ENCODE measurements at regions not wholly inside any gene's neighbourhood (a gene's known extent, or its start where the extent isn't known, plus 50 kb on each side); places are given as distances from the start of the nearest gene placed in this dataset.
"Not testable (repeated sequence)": the region's sequence is repeated elsewhere in the genome, so short reads cannot be mapped to it uniquely, and the experiment has no call there.

DNA sequence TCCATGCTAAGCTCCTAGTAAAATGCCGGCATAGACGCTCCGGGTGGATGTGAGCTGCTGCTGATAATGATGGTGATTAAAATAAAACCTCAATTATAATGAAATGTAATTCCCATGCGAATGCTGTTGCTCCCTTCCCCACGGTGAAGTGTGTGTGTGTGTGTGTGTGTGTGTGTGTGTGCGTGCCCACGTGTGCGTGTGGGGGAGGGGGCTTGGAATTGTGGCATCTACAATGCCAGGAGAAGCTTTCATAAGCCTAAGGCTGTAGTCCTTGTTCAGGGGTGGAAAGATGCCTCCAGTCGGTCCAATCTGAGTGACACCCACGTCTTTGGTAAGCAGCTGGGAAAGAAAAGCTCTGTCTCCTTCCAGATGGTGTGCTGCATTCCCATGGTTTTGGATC, 137.9 kb downstream of the CDH26 start:
- DNase-seq (ENCODE audit: low spot score), result no peak

DNA sequence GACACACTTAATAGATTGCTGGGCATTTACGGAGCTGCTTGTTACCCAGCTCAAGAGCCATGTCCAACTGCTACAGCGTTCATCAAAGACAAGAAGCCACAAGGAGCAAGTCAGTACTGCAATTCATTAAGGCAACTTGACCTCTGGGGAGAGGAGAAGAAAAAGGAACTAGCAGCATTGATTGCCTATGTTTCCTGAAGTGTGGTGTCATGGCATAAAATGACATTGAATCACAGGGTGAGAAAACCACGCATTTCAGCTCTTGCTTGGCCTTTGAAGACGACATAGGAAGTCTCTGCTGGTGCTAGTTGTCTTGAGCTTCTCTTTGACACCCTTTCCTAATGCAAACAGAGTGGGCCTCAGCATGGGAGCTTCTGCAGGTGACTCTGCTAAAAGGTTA, 139.1 kb downstream of the CDH26 start:
- no peak for DNase-seq (ENCODE audit: low spot score)

DNA sequence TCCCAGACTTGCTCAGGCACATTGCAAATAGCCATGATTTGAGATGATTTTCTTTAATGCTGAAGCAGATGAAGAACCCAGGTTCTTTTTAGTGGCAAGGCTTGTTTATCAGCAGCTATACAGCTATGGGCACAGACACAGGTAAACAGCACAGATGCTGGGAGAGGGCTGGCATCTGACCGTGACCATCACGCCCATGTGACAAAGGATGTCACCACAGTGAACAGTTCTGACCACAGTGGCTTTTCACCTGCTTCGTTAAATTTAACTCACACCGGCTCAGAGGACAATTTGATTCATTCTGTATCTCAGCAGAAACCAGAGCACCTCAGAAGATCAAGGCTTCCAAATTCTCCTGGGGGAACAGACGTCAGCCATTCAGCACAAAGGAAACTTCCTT, 142.6 kb downstream of the CDH26 start:
- DNase-seq (ENCODE audit: low spot score), result no peak

DNA sequence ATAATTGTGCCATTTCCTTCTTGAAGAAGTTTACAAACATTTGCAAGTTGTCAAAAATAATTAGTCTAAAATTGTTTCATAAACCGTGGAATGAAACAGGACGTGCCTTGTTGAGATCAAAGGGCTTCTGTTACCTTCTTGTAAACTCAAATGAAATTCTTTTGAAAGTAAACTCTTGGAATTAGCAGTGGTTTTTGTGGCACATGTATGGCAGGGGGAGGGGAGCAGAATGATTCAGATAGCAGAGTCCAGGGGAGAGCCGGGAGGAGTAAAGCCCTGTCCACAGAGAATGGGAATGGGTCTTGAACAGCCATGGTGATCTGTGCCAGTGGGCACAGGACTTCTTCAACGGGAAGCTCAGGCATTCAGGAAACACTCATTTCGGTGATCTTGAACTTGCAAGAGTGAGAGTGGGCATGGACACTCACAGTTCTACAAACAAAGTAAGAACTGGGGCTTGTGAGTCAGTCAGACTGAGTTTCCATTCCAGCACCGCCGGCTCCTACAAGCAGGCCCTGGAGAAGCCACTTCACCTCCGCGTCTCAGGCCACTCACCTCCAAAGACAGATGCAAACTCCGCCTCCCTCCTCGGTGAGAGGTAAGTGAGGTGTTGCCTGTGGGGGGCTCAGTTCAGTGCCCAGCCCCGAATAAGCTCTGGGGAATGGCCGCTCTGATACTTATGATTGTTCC, 143.1 kb downstream of the CDH26 start:
- DNase-seq (ENCODE audit: low spot score), result no peak

DNA sequence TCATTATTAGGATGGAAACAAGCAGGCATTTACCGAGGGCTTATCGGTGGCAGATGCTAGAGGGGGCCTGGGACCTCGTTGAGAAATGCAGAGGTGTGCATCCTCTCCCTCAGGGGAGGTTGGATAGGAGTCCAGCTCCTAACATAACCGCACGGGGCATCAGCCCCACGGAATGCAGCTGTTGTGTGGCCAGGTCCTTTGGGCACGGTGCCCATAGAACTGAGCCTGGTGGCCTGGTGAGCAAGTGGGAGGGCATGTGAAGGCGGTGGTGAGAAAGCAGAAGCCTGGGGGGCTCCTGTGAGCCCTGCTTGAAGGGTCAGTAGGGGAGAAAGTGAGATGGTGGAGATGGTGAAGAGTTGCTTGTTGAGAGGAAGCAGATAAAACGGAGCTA, 143.7 kb downstream of the CDH26 start:
- no peak for DNase-seq (ENCODE audit: low spot score)

DNA sequence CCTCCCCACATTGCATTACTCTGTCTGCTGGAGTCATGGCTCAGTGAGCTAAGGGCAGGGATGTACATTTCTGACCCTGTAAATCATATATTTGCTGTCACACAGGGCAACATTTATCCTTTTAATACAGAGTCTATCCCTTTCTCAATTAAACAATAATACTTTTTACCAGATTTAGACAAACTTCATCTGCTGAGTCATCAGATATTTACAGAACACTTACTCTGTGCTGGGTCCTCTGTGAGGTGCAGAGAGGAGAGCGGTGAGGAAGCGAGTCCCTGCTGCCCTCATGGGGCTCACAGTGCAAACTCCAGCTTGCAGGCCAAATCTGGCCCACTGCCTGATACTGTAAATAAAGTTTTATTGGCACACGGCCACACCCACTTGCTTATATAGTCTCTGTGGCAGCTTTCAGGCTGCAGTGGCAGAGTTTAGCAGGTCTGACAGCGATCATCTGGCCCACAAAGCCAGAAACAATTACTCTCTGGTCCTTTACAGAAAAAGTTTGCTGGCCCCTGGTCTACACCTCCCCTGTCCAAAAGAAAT, 144.5 kb downstream of the CDH26 start:
- DNase-seq (ENCODE audit: low spot score), result no peak

DNA sequence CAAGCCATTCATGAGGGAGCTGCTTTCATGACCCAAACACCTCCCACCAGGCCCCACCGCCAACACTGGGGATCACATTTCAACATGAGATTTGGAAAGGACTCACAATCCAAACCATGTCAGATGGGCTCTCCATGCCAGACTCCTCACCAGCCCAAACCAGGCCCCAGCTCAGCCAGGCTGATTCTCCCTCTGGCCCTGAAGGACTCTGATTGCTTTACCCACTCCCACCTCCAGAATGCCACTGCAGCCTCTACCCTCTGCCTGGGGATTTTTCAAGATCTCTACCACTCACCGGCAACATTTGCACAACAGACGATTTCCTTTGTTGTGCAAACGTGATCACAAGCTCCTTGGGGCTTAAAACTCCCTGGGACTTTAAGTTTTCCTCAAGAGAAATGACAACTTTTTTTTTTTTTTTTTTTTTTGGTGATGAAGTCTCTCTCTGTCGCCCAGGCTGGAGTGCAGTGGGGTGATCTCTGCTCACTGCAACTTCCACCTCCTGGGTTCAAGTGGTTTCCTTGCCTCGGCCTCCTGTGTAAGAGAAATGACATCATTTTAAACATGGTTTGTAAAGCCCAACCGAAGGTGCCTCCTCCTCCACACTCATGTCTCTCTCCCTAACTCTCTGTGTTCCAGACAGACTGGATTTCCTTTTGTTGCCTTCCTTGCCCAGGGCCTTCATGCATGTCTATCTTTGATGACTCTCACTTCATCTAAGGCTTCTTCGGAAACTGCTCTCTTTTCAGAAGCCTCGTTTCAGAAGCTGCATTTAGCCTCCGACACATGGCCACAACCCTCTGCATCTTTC, 147.0 kb downstream of the CDH26 start:
- DNase-seq (ENCODE audit: low spot score), result no peak

DNA sequence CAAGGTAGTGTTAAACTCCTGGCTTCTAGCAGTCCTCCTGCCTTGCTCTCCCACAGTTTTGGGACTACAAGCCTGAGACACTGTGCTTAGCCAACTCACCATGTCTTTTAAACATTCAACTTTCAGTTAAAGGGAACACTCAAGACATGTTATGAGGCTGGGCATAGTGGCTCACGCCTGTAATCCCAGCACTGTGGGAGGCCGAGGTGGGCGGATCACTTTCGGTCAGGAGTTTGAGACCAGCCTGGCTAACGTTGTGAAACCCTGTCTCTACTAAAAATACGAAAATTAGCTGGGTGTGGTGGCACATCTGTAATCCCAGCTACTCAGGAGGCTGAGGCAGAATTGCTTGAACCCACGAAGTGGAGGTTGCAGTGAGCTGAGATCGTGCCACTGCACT, 148.0 kb downstream of the CDH26 start:
- not testable (repeated sequence) for DNase-seq (ENCODE audit: low spot score)

DNA sequence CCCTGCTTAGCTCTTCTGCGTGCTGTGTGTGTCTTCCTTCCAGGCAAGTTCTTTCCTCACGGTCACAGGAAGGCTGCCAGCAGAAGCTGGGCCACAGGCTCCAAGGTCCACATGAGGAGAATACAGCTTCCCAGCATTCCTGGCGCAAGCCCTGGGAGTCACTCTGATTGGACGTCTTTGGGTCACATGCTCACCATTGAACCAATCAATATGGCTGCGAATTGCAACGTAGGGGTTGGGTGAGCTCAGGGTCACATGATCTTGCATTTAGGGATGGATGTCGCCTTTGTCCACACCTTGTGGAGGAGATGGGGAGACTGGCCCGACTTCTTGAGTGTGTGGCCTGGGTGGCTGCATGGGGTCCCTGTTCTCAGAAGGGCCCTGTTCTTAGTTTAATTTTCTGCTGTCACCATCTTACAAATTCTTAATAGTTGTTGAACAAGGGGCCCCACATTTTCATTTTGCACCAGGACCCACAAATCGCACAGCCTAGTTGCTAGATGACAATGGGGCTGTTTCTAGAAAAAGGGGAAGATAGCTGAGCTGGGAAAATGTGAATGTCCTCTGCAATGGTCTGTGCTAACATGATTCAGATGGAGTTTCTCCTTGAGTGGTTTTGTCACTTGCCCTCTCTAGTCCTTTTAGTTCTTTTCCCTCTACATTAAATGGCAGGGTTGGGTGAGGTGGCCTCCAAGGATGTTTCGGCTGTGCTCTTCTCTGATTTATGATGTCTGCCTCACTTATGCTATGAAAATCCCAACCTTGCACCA, 149.6 kb downstream of the CDH26 start:
- DNase-seq (ENCODE audit: low spot score), result no peak

DNA sequence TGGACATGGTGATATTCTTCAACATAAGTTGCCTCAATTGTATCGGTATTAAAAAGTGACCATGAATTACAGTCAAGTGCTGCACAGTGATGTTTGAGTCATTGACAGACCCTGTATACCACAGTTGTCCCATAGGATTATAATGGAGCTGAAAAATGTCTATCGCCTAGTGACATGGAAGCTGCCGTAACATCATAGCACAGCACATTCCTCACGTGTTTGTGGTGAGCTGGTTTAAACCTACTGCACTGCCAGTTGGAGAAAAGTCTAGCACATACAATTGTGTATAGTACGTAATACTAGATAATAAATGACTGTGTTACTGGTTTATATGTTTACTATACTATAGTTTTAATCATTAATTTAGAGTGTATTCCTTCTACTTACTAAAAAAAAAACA, 150.2 kb downstream of the CDH26 start:
- no peak for DNase-seq (ENCODE audit: low spot score)

DNA sequence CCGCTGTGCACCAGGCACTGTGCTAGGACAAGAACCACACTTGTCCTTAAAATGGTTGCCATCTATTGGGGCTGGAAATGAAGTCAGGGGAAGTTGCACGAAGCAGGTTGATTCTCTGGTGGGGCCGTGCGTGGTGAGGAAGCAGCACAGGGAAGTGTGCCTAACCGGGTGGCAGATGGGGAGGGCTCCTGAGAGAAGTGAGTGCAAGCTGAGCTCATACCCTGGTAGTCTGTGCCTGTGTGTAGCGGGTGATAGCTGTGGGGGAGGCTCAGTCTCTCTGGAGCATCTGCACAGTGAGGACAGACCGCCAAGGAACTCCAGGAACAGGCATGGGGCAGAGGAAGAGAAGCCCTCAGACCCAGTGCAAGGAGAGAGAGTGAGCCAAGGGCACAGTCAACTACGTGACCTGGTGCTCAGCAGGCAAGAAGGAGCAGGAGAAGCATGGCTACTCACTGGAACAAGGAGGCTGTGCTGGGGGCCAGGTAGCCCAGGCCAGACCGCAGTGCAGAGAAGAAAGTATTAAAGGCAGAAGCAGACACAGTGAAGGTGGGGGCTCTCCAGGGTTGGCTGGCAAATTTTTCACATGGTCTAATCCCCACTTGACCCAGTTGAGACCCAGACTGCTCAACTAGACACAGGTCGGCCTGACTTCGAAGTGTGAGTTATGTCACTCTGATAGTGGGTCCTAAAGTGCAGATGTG, 155.0 kb downstream of the CDH26 start:
- no peak for DNase-seq (ENCODE audit: low spot score)

DNA sequence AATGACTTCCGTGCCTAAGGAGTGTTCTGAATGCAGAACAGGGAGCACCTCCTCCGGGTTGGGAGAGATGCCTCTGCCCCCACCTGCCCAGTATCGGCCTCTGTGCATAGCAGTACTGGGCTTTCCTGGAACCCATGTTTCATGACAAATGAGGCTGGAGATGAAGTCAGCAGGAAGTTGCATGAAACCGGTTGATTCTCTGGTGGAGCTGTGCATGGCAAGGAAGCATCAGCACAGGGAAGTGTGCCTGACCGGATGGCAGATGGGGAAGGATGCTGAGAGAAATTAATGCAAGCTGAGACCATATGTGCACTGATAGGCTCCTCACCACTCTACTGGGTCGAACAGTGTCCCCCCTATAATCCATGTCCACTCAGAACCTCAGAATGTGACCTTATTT, 155.5 kb downstream of the CDH26 start:
- DNase-seq (ENCODE audit: low spot score), result no peak

DNA sequence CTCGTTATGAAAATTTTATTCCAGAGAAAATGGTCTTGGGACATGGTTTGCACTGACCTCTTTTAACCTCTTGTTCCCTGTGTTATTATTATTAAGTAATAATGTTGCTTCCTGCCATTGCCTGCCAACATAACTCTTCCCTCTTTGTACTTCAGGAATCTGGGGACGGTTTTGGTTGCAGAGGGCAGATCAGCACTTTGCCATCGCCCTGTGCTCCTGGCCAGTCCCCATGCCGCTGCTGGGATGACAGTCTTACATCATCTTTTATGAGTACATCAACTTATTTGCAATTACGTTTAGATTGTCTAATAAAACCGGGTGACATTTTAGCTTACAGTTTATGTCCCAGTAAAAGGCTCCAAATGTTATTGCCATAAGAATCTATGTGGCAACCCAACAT, 157.2 kb downstream of the CDH26 start:
- no peak for DNase-seq (ENCODE audit: low spot score)

DNA sequence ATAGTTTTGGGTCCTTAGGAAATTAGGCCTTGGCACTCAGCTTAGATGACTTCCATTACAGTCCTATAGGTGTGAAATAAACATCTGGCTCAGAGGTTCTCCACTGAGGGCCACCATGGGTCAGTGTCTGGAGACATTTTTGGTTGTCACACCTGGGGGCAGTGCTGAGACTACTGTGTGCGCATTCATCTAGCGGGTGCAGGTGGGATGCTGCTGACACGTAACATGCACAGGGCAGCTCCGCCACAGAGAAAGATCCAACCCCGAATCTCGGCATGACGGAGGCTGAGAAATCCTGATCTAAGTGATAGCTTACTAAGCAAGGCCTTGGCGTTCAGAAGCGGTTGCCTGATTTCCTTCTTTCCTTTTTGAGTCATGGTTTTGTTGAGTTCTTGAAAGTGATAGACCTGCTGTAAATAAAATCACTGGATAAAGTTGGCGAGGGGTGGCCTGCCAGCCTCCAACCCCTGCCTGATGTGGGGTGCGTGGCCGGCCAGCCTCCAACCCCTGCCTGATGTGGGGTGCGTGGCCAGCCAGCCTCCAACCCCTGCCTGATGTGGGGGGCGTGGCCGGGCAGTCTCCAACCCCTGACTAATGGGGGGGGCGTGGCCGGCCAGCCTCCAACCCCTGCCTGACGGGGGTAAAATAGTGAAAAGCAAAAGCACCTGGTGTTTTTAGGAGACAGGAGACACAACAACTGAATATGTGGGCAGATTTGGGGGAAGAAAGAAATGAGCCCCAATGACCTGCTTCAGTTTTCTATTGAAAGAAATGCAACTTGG, 158.1 kb downstream of the CDH26 start:
- no peak for DNase-seq (ENCODE audit: low spot score)

DNA sequence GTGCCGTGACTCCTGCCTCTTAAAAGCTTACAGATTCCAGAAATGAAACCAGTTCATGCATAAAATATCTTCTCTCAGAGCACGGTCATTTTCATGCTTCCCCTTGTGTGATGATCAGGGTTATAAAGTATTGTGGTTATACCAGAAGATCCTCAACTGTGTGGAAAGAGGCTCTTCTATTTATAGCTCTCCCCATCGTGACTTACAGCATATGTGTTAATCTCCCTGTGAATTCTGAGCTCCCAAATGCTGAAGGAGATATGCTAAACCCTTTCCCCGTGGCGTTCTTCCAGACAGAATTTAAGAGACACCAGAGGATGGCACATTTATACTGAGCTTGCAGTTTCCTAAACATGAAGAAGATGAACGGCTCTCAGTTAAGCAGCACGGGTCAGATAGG, 158.8 kb downstream of the CDH26 start:
- DNase-seq (ENCODE audit: low spot score), result no peak

DNA sequence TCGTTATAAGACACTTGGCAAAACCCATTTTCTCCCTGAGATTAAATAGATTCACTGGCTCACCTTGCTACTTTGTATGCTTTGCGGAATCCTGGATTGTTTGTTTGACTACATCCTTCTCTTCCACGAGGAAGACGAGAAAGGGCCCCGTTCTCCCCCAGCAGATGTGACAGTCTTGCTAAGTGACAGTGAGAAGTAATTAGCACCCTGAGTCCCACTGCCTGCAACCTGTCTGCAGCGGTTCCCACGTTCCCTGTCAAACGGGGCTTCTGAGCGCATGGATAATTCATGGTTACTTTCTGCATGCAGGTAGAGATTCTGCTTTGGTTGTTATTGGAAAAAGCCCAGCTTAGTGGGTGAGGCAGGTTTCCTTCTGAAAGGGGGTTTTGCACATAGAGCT, 163.7 kb downstream of the CDH26 start:
- no peak for DNase-seq (ENCODE audit: low spot score)

DNA sequence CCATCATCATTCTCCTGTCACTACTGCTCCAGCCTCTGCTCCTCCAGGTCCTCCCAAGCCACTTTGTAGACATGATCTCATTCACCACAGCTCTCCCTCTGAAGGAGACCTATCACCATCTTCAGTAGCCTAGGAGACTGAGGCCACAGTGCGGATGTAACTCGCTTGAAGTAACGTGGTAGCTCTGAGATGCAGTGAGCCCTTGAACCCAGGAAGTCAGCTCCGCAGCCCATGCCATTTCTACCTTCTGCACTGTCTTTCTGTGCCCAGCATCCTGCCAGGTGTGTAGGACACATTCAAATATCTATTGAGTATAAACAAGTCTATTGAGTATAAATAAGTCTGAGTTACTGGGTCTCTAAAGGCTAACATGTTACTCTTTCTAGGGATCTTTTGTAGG, 164.4 kb downstream of the CDH26 start:
- no peak for DNase-seq (ENCODE audit: low spot score)

DNA sequence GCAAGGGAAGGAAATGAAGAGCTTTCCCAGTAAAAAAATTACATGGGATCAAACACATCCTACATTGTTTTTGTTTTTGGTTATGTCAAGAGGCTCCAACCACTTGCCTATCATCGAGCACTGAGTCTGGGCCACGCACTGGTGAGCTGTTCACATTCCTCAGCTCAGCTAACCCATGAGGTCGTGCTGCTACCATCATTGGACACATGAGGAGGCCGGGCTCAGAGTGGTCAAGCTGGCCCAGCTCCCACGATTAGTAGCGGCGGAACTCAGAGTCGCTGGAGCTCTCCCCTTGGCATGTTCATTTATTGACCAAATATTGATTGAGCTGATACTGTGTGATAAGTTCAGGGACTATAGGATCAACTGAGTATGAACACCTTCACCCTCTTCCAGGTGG, 164.9 kb downstream of the CDH26 start:
- no peak for DNase-seq (ENCODE audit: low spot score)

DNA sequence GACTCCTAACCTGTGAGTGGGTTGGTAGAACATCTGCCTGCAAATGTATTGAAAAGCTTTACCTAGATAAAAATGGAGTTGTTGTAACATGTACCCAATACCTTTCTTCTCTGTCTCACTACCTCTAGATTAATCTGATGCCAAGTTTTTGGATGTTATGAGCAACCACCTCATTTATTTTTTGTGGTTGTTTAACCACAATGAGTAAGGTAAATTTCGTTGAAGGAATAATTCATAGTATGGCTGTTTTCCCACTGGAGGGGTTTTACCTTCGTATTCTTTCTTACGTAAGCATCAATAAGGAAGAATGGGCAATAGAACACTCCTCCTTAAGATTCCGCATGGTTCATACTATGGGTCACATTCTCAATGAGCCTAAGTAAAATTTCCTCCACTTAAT, 165.4 kb downstream of the CDH26 start:
- no peak for DNase-seq (ENCODE audit: low spot score)

DNA sequence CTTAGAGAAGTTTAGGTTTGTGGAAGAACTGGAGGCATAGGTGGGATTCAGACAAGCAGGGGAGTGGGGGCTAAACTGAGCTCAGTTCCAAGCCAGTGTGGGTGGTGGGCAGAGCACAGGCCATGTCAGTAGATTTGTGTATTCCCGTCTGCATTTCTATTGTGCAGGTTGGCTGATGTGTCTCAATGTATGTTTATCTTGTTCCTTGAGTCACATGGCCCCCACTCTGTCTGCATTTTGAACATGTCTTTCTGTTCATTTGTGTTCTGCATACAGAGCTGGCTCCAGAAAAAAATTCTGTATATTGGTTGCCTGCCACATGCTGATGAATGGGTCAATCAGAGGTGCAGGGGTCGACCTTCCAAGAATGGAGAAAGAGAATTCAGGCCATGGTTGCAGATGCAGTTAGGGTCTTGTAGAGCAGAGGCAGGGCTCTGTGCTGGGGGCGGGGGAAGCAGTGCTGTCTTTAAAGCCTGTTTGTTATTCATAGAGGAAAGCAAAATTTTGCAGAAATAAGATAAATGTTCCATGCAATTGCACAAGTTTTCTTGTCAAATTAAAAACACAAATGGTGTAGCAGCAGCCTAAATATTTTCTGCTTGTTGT, 166.7 kb downstream of the CDH26 start:
- no peak for DNase-seq (ENCODE audit: low spot score)

DNA sequence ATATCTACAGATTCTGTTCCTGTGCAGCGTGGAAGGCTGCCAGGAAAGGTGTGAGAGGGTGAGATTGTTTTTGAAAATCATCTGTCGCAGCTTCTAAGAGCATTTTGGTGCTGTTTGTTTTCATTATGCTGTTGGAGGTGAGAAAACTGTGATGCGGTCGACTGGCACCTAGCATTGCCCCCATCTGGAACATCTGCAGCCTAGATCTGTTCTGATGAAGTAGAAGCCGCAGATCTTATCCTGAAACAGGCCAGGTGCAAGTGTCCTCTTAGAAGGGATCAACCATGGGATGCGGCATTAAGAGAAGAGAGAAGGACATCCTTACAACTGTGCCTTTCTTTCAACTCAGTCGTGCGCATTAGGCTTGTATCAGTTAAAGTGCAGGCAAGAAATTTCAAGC, 167.3 kb downstream of the CDH26 start:
- DNase-seq (ENCODE audit: low spot score), result no peak

Measured in ecto neural progenitor cell (in vitro differentiated cells).